PC-9 (cell line): ENCODE measurements at regions not wholly inside any gene's neighbourhood (a gene's known extent, or its start where the extent isn't known, plus 50 kb on each side); places are given as distances from the start of the nearest gene placed in this dataset.

Experiments used
- BruUV-seq: library from RNA; stranded (reverse); fragments of 400-500 nt; replicated peaks from 2 replicates; lab custom pipeline; 2021; lab: Mats Ljungman, UMichigan
- CTCF ChIA-PET: fragments of 300-600 bp; sonication (Branson Sonifier 250); formaldehyde crosslinking; loops from one replicate; lab custom pipeline; 2022; ENCODE audit warnings: antibody characterized with exemption; lab: Charles Lee
- POLR2A ChIA-PET: fragments of 300-600 bp; sonication (Branson Sonifier 250); formaldehyde crosslinking; loops from one replicate; lab custom pipeline; 2022; ENCODE audit warnings: antibody characterized with exemption; ENCODE audit not compliant: unreplicated experiment; lab: Charles Lee
- DNase-seq, 2 experiments: peaks; one replicate each; pipeline versions ENCODE4 v3.0.0 to v3.0.0-alpha.2; 2015 to 2022; ENCODE audit warnings: mixed read lengths in 1 of 2
- H2AFZ ChIP-seq: fragments of 200-600 bp; sonication (generic); 2 replicates; pipeline ENCODE4 v1.8.1; 2017; ENCODE audit warnings: antibody characterized with exemption
- H3F3A ChIP-seq: fragments of 200-600 bp; sonication (generic); 2 replicates; pipeline ENCODE4 v1.8.1; 2017; ENCODE audit warnings: antibody characterized with exemption, mild to moderate bottlenecking, low read depth; ENCODE audit not compliant: insufficient read depth
- H3K27ac ChIP-seq: fragments of 200-600 bp; sonication (generic); 2 replicates; pipeline ENCODE4 v1.6.1; 2016; ENCODE audit warnings: mixed run types
- H3K27me3 ChIP-seq: fragments of 200-600 bp; sonication (generic); 2 replicates; pipeline ENCODE4 v1.6.1; 2016; ENCODE audit warnings: low read depth, mixed run types; ENCODE audit not compliant: insufficient read depth
- H3K36me3 ChIP-seq: fragments of 200-600 bp; sonication (generic); 2 replicates; pipeline ENCODE4 v1.6.1; 2016; ENCODE audit warnings: low read depth, mixed run types
- H3K4me1 ChIP-seq: fragments of 200-600 bp; sonication (generic); replicated peaks from 2 replicates; pipeline ENCODE4 v1.6.1; 2016; ENCODE audit warnings: mixed run types; ENCODE audit not compliant: insufficient read depth
- H3K4me2 ChIP-seq: fragments of 200-600 bp; sonication (generic); 2 replicates; pipeline ENCODE4 v1.6.1; 2017; ENCODE audit warnings: mixed run types
- H3K4me3 ChIP-seq: fragments of 200-600 bp; sonication (generic); 2 replicates; pipeline ENCODE4 v1.6.1; 2016; ENCODE audit warnings: mixed run types
- H3K79me2 ChIP-seq: fragments of 200-600 bp; sonication (generic); 2 replicates; pipeline ENCODE4 v1.6.1; 2017; ENCODE audit warnings: low read depth, mixed run types
- H3K9me2 ChIP-seq: fragments of 200-600 bp; sonication (generic); 2 replicates; pipeline ENCODE4 v1.8.1; 2017; ENCODE audit warnings: mild to moderate bottlenecking; ENCODE audit not compliant: insufficient read depth
- H3K9me3 ChIP-seq: fragments of 200-600 bp; sonication (generic); 2 replicates; pipeline ENCODE4 v1.8.1; 2016; ENCODE audit warnings: low read depth; ENCODE audit not compliant: insufficient read depth
- H4K20me1 ChIP-seq: fragments of 200-600 bp; sonication (generic); 2 replicates; pipeline ENCODE4 v1.8.1; 2017; ENCODE audit not compliant: insufficient read depth
- EZH2 ChIP-seq: fragments of 200-600 bp; sonication (generic); IDR thresholded peaks from 2 replicates; pipeline ENCODE4 v1.8.0; 2017; ENCODE audit warnings: antibody characterized with exemption, low read depth
- intact Hi-C: fragments of 100-400 bp; cut with micrococcal nuclease; formaldehyde crosslinking; loops from one replicate; pipeline ENCODE4 v1.10.0; 2022; ENCODE audit not compliant: unreplicated experiment
- TF ChIP-seq, protein P1 (sequence below): fragments of 200-600 bp; sonication (generic); conservative IDR thresholded peaks from 2 replicates; pipeline ENCODE4 v1.6.1; 2017; ENCODE audit warnings: mixed run types, antibody characterized with exemption, mild to moderate bottlenecking, moderate library complexity

DNA sequence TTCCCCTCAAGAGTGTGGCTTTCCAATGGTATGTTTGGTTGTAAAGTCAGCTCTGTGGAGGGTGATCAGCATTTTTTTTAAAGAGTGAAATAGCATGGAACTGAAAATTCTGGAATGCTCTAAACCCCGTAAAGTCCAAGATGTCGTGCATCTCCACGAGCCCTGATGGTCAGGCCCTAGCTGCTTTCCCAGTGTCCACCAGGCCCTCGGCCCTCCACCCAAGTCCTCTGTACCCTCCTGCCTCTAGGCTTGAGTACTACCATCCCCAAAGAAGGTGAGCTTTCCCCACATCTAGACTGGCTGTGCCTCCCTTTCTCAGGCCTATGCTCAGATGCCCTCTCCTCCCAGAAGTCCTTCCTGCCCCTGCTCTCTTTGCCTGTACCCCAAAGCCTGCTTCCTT lies 280.3 kb downstream of the GADD45G start:
- ChIA-PET CTCF (no interaction called here), POLR2A (no interaction called here)
- Histone ChIP-seq H4K20me1 (no peaks in the 10 kb centered on the region), H3K9me2 (no peaks in the 10 kb centered on the region), H3K27me3 (peaks cover 71% of the 10 kb centered on the region), H3K79me2 (no peaks in the 10 kb centered on the region), H3K9me3 (no peaks in the 10 kb centered on the region), H3K27ac (no peak overlapping the region), H3K36me3 (no peaks in the 10 kb centered on the region), H3K4me2 (no peak overlapping the region), H3K4me3 (no peak overlapping the region), H3F3A (peaks cover 15% of the 10 kb centered on the region; the same call in 1 of the 2 replicates), H3K4me1 (no peaks in the 10 kb centered on the region), H2AFZ (no peak overlapping the region)
- no peak for TF ChIP-seq EZH2
- TF ChIP-seq, protein P1, sequence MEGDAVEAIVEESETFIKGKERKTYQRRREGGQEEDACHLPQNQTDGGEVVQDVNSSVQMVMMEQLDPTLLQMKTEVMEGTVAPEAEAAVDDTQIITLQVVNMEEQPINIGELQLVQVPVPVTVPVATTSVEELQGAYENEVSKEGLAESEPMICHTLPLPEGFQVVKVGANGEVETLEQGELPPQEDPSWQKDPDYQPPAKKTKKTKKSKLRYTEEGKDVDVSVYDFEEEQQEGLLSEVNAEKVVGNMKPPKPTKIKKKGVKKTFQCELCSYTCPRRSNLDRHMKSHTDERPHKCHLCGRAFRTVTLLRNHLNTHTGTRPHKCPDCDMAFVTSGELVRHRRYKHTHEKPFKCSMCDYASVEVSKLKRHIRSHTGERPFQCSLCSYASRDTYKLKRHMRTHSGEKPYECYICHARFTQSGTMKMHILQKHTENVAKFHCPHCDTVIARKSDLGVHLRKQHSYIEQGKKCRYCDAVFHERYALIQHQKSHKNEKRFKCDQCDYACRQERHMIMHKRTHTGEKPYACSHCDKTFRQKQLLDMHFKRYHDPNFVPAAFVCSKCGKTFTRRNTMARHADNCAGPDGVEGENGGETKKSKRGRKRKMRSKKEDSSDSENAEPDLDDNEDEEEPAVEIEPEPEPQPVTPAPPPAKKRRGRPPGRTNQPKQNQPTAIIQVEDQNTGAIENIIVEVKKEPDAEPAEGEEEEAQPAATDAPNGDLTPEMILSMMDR = no peak
- no peak for DNase-seq
- intact Hi-C loops = no loop called here
- no TSS peak for BruUV-seq

DNA sequence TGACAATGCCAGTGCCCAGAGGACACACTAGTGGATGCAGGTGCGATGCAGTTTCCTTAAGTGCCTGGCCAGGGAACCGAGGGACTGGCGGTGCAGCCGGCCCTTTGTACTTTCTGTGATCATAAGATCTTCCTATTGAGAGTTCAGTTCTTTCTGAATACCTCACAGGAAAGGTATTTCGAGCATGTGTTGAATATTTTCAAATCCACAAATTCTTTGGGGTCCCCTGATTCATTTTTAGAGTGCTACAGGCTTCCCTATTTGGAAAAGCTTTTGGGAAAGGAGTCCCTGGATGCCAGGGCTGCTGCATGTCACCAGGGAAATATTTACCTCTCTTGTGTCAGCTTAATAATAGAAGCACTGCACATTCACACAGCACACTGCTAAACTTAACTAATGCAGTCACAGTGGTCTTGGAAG lies 281.5 kb downstream of the GADD45G start:
- BruUV-seq = no TSS peak
- intact Hi-C loops = no loop called here
- Histone ChIP-seq H3K9me2 (no peaks in the 10 kb centered on the region), H3K79me2 (no peaks in the 10 kb centered on the region), H3K4me3 (no peak overlapping the region), H3K27ac (no peak overlapping the region), H3K4me1 (no peaks in the 10 kb centered on the region), H2AFZ (no peak overlapping the region), H3K36me3 (no peaks in the 10 kb centered on the region), H4K20me1 (no peaks in the 10 kb centered on the region), H3K9me3 (no peaks in the 10 kb centered on the region), H3K27me3 (peaks cover 79% of the 10 kb centered on the region), H3K4me2 (no peak overlapping the region), H3F3A (peaks cover 13% of the 10 kb centered on the region; the same call in 1 of the 2 replicates)
- CTCF ChIA-PET = no interaction called here
- POLR2A ChIA-PET = no interaction called here
- no peak for DNase-seq
- TF ChIP-seq, protein P1 = no peak
- no peak for TF ChIP-seq EZH2

DNA sequence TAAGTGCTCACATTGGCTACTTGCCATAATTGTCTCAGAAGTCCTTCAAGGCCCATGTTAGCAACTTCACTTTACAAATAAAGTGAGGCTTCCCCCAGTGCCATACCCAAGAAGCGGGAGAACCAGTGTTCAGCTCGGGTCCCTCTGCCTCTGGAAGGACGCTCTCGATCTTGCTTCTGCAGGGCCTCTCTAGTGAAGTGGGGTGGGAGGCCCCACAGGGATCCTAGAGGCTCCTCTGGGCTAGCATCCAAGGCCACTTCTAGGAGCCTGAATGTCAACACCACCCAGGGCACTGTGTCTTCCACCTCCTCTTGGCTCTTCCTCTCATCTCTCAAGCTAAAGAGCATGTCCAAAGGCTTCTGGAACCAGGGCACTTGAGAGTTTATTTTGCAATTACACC lies 282.5 kb downstream of the GADD45G start:
- no peaks in the 10 kb centered on the region for H3K79me2 ChIP-seq
- no peak overlapping the region for H2AFZ ChIP-seq
- H3K4me2 ChIP-seq = no peak overlapping the region
- no peak overlapping the region for H3K4me3 ChIP-seq
- ChIA-PET POLR2A (no interaction called here), CTCF (no interaction called here)
- H3K27ac ChIP-seq = no peak overlapping the region
- H3K27me3 ChIP-seq = peaks cover 87% of the 10 kb centered on the region
- TF ChIP-seq EZH2 = no peak
- TF ChIP-seq, protein P1 = no peak
- H3F3A ChIP-seq = peaks cover 5% of the 10 kb centered on the region; the same call in 1 of the 2 replicates
- intact Hi-C loops = no loop called here
- no TSS peak for BruUV-seq
- H3K4me1 ChIP-seq = no peaks in the 10 kb centered on the region
- H3K9me2 ChIP-seq = no peaks in the 10 kb centered on the region
- DNase-seq = no peak
- no peaks in the 10 kb centered on the region for H3K9me3 ChIP-seq
- H3K36me3 ChIP-seq = no peaks in the 10 kb centered on the region
- H4K20me1 ChIP-seq = no peaks in the 10 kb centered on the region
